ENCODE measurements at regions not wholly inside any gene's neighbourhood (a gene's known extent, or its start where the extent isn't known, plus 50 kb on each side); places are given as distances from the start of the nearest gene placed in this dataset.

- no peak for DNase-seq
Measured at GRCh38 chr5:145499483-145499882, 335.7 kb downstream of the PRELID2 start.

DNA sequence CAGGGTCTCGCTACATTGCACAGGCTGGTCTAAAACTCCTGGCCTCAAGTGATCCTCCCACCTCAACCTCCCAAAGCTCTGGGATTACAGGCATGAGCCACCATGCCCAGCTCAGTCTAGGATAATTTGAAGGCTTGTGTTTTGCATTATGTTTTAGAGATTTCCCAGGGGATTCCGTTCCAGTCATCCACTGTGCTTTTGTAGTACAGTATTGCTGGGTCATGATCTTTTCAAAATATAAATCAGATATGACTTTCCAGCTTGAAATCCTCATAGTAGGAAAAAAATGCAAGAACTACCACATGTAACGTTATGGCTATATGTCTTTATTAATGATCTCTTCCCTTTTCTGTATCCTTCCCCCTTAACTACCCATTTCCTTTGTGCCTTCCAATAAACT lies 338.1 kb downstream of the PRELID2 start:
- peak; percentile 28 for DNase-seq

- DNase-seq: peak; percentile 89
Measured at GRCh38 chr5:145495741-145496140, 339.4 kb downstream of the PRELID2 start.

- DNase-seq: no peak
Measured at GRCh38 chr5:145495196-145495595, 339.9 kb downstream of the PRELID2 start.

- no peak for DNase-seq
Measured at GRCh38 chr5:145493435-145493834, 341.7 kb downstream of the PRELID2 start.

- DNase-seq: no peak
Measured at GRCh38 chr5:145489516-145489915, 345.6 kb downstream of the PRELID2 start.

DNA sequence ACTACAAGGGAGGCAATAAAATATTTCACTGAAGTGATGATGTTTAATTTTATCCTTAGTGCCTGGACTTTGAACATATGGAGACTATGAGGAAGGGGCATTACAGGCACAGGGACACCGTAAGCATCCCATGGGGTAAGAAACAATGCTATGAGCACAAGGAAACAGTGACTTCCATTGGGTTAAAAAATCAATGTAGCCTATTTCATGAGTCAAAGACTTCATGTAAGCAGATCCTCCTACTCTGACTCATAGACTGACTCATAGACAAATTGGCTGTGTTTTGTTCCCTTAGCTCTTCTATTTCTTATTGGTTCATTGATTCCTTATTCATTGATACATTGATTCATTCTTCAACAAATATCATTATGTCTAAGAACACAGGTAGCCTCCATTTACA lies 351.0 kb downstream of the PRELID2 start:
- peak; percentile 71 for DNase-seq

GRCh38 chr5:145483212-145483611 lies 351.9 kb downstream of the PRELID2 start:
- DNase-seq: peak; percentile 50

DNA sequence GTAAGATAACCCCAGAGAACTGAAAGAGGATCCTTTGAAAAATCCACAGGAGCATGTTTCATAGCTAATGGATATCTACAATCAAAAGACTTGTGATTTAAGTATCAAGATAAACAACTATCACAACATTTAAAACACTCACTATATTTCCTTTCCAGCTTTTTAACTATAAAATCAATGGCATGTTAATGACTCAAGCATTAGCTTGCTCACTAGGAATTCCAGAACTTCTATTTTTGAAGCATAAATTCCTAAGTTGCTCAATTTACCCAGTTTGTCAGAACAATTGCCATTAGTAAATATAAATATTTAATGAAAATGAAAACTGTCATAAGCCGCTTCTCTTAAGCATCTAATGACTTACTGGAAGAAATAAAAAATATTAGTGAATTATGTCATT lies 355.3 kb downstream of the PRELID2 start:
- DNase-seq: peak; percentile 37

GRCh38 chr5:145479271-145479670 lies 355.9 kb downstream of the PRELID2 start:
- peak; percentile 60 for DNase-seq

DNA sequence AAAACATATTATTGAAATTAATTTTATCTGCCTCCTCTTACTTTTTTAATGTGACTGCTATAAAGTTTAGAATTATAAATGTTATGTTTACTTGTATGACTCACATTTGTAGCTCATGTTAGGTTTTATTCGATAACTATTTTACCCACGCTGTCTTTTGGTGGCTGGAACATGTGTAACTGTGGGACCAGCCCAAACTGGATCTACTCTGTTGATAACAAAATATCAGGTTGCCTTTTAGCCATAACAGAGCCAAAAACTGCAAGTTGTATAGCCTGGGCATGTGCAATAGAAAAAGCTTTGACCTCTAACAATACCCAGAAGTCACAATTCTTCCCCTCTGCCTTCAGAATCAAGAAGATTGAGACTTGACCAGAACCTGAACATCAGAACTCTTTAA lies 356.5 kb downstream of the PRELID2 start:
- DNase-seq: no peak

DNA sequence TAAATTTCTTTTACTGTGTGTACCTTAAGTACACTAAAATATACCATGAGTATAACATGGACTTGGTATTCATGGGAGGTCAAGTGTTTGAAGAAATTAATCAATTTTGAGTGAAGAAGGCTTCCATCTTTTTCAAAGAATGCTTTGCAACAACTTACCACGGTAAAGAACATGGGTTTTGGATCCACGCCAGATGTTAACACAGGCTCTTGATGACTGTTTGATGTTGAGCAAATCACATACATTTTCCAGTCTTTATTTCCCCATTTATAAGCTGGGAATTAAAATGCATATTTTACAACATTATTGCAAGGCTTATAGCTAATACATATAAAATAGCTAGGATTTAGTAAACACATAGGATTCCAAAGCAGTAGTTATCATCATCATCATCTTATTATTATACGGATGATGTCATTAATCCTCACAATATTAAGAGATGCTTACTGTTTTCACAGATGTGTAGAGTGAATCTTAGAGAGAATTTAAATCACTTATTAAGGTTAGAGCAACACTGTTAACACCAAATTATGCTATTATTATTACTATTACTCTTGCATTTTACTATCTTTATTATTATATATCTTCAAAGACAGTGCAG lies 362.0 kb downstream of the PRELID2 start:
- peak; percentile 15 for DNase-seq

- peak; percentile 17 for DNase-seq
Measured at GRCh38 chr5:145471831-145472612, 363.1 kb downstream of the PRELID2 start.

DNA sequence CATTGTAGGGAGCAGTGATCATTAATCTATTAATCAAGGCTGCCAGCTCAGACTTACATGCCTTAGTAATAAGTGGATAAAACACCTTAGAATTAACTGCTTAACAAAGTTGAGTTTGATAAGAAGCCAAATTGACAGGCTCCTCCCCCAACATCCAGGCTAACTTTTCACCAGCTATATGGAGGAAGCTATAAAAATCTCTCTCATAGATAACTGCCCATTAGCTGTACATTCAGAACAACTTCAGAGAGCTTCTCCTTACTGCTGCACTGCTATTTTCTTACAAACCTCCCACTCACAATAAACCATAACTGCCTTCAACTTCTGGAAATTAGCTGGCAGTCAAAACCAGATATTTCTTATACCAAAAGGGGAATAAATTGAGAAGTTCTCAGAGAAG lies 364.1 kb downstream of the PRELID2 start:
- no peak for DNase-seq

GRCh38 chr5:145470396-145470979 lies 364.7 kb downstream of the PRELID2 start:
- DNase-seq: no peak

GRCh38 chr5:145467446-145467845 lies 367.7 kb downstream of the PRELID2 start:
- no peak for DNase-seq

- DNase-seq: no peak
Measured at GRCh38 chr5:145466533-145466932, 368.6 kb downstream of the PRELID2 start.

- no peak for DNase-seq
Measured at GRCh38 chr5:145465474-145466263, 369.5 kb downstream of the PRELID2 start.

- no peak for DNase-seq
Measured at GRCh38 chr5:145464171-145464570, 371.0 kb downstream of the PRELID2 start.

GRCh38 chr5:145463634-145464033 lies 371.5 kb downstream of the PRELID2 start:
- DNase-seq: no peak

- DNase-seq: no peak
Measured at GRCh38 chr5:145462525-145462924, 372.6 kb downstream of the PRELID2 start.

DNA sequence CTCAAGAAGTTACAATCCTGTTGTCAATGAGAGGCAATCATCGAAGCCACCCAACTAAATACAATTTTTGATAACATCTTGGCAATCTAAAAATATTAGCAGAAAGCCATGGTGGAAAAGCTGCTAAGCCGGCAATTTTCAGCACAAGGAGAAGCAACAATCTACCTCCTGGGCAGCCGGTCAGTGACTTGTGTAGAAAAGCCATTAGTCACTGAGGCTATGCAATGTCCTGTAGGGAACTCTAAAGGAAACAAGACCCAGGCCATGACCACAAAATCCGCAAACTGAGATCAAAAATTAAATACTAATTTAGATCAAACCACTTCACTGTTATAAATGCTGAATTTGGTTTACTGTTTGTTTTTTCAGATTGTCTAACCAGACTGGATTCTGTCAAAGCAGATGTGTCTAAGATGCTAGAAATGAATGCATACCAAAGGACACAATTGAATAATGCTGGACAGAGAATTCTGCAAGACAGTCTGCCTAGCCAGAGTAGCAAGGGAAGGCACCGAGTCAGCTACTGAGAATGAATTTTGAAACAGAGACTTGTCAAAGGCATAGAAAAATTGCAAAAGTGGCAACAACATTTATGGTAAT lies 384.8 kb downstream of the PRELID2 start:
- no peak for DNase-seq

- DNase-seq: no peak
Measured at GRCh38 chr5:145449794-145450193, 385.3 kb downstream of the PRELID2 start.

Measured in fibroblast of skin of right quadriceps (primary cell).